Stimulated activated CD4-positive, alpha-beta T cell treated with anti-CD3 and anti-CD28 coated beads, Interleukin-4, amount 100 ng/mL, for 4 hours (primary cell): ENCODE measurements at regions not wholly inside any gene's neighbourhood (a gene's known extent, or its start where the extent isn't known, plus 50 kb on each side); places are given as distances from the start of the nearest gene placed in this dataset.

Experiments
- DNase-seq, 2 experiments: peaks; one replicate each; pipeline ENCODE4 v3.0.0-alpha.2; 2020

DNA sequence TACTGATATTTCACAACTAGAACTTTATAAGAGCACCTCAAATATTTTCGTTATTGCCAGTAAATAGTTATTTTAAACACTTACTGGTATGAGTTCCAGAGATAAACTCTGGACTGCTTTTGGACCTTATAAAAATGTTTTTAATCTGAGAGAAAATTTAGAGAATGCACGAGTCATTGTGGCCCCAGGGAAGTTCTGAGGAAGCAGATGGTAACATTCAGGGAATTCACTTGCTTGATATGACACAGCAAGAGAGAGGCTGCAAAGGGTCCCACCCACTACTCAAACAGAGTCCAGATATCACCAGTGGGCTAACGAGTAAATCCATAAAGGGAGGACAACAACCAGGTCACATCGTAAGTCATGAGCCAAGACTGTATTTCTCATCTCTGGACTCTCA is 526.8 kb downstream of the TDRD15 start:
- DNase-seq, result no peak

DNA sequence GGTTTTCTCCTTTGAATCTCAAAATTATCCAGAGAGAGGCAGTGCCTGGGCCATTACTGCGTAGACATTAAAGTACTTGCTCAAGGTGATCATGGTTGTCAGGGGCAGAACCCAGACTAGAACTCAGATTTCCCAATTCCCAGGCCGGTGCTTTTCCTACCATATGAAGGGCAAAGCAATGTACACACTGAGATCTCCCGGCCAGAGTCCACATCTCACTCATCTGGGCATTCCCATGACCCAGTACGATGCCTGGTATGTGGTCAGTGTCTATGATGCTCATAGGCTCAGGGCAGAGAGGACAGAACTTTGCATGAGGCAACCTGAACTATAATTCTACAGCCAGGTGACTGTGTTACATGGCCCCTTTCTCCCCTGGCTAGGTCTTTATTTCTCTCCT is 531.4 kb downstream of the TDRD15 start:
- no peak for DNase-seq

- DNase-seq, result no peak
These were observed 532.7 kb downstream of the TDRD15 start for GRCh38 chr2:21656330-21657075.

GRCh38 chr2:21657445-21657844 is 533.7 kb downstream of the TDRD15 start:
- DNase-seq, result no peak

DNA sequence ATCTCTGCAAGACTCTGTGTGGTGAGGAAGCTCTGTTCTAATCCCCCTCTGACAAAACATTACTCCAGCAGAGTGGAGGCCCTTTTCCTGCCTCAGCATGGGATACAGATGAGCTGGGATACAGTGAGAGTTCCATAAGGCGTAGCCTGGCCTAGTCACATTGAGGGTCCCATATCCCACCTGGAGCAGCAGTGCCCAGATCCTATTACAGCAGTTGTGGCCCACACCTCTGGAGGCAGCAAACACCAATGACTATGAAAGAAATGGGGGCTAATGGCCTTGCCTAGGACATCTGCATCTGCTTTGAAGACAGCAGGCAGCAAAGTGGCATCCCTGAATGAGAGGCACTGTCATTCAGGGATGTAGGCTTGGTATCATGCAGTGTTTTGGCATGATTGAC is 534.5 kb downstream of the TDRD15 start:
- DNase-seq, result no peak

- no peak for DNase-seq
These were observed 535.2 kb downstream of the TDRD15 start for GRCh38 chr2:21658907-21659477.

DNA sequence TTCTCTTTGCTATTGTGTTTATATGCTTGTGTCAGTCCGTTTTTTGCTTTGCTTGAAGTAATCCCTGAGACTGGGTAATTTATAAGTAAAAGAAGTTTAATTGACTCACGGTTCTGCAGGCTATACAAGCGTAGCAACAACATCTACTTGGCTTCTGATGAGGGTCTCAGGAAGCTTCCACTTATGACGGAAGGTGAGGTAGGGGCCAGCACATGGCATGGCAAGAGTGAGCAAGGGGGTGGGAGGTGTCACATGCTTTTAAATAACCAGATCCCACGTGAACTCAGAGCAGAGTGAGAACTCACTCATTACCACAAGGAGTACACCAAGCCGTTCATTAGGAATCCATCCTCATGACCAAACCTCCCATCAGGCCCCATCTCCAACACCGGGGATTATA is 540.3 kb downstream of the TDRD15 start:
- no peak for DNase-seq

- DNase-seq, result no peak
These were observed 543.9 kb downstream of the TDRD15 start for GRCh38 chr2:21667638-21668037.

DNA sequence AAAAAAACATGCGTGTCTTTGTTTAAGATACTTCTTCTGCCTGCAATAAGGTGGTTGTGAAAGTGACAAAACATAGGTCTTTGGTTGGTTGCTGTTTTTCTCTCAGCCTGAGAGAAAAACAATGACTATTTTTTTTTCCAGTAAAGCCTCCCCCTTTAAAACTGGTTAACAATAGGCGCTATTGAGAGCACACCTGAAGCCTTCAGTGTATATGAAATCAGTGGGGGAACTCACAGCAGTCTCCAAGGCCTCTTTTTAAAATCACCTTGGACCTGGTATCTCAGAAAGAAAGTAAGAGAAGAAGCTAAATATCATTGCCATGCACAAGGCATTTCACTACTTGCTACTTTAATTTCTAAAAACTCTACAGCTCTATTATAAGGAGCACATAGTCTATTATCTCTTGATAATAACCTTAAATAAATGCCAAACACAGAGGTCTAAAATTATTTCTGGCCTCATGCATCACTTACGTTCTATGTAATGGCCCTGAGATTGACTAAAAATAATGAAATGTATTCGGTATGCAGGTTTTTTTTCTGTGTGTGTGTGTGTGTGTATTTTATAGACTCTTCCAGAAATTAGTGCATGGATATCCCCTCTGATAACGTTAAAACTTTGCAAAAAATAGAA is 544.4 kb downstream of the TDRD15 start:
- no peak for DNase-seq

DNA sequence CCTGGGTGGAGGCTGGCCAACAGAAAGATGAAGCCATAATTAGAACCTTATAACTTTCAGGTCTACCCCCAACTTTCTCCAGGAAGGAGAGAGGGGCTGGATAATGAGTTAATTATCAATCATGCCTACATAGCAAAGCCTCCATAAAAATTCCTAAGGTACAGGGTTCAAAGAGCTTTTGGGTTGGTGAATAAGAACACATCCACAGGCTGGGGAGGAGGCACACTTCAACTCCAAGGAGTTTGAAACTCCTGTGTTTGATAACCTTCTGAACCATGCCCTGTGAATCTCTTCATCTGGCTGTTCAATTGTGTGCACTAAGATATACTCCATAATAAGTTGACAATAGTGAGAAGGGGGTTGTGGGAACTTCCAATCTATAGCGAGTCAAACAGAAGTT is 552.3 kb downstream of the TDRD15 start:
- no peak for DNase-seq

DNA sequence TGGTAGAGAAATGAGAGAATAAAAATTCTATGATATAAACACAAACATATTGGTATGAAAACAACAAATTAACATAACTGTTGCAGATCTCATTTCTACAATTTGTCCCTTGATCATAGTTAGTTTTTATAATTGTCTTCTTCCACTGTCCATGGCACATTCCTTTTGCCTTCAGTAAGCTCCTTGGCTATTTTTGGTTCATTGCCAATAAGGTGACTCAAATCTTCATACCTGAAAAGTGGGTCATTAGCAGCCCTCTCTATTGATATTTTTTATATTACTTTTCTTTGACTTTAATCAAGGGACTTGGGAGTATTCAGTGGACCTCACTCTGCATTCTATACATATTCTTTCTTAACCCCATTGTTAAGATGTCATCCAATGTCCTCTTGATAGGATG is 552.9 kb downstream of the TDRD15 start:
- no peak for DNase-seq

- no peak for DNase-seq
These were observed 560.1 kb downstream of the TDRD15 start for GRCh38 chr2:21683838-21684237.

DNA sequence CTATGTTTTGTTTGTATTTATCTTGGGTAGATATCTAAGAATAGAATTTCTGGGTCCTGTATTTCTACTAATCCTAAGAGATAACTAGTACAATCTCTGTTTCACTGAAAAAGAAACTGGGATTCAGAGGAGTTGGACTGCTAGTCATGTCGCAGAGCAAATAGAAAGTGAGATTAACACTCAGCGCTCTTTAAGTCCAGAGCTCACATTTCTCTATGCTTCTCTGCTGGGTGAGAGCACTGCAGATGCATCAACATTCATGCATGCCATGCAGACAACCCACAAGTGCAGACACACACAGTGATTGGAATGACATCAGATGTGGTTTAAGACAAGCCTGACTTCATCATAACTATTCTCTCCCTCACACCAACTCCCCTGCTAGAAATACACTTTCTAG is 563.8 kb downstream of the TDRD15 start:
- no peak for DNase-seq

- DNase-seq, result no peak
These were observed 566.2 kb downstream of the TDRD15 start for GRCh38 chr2:21690005-21690404.

DNA sequence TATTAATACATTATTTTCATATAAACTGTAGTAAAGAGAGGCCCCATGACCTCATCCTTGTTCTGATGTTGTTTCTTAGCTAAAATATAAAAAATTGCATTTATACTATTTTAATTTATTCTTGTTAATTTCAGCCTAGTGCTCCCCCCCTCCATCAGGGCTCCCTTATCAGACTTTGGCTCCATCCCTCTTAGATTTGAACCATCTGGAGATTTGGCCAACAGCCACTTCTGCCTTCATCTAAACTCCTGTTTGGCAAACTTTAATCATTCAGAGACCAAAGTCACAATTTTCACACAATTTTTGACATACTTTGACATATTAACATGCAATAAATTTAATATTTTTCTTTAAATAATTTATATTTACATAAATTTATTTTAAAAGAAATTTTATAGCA is 569.3 kb downstream of the TDRD15 start:
- DNase-seq, result no peak

- DNase-seq, result no peak
These were observed 570.5 kb downstream of the TDRD15 start for GRCh38 chr2:21694079-21694878.

DNA sequence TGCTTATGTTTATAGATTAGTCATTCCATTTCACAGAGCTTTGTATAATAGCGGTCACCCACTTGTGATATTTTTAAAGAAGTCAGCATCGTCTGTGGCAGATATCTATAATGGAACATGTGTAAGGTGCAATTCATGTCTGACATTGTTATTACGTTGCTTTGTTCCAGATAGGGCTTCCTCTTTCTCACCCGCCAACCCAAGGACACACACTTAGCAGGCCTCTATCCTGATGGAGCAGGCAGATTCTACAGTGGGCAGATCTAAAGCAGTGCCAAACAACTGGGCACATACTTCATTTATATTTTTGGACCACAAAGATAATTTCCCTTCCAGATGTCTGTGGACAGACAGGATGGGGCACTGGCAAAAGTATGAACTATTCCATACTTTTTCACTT is 573.1 kb downstream of the TDRD15 start:
- no peak for DNase-seq

GRCh38 chr2:21700644-21701043 is 576.9 kb downstream of the TDRD15 start:
- no peak for DNase-seq

GRCh38 chr2:21710031-21710430 is 586.3 kb downstream of the TDRD15 start:
- DNase-seq, result no peak

- DNase-seq, result no peak
These were observed 586.7 kb downstream of the TDRD15 start for GRCh38 chr2:21710496-21710895.

- no peak for DNase-seq
These were observed 592.1 kb downstream of the TDRD15 start for GRCh38 chr2:21715887-21716286.

DNA sequence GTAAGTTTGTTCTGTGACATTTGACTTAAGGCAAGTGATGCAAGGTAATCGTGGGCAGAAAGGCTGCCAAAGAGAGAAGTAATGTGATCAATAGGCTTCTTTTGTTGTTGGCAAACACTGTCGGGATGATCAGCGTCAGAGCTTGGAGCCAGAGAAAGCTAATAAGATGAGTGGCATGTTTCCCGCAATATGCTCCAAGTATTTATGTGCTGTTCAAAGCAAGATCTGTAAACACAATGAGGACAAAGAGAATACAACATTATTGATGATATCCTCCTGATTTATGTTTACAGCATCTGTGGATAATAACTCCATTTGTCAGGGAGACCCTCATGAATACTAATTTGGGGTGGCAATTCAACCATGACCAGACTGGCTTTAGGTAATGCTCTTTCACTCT is 603.3 kb downstream of the TDRD15 start:
- no peak for DNase-seq

- no peak for DNase-seq
These were observed 604.4 kb downstream of the TDRD15 start for GRCh38 chr2:21728133-21728532.

DNA sequence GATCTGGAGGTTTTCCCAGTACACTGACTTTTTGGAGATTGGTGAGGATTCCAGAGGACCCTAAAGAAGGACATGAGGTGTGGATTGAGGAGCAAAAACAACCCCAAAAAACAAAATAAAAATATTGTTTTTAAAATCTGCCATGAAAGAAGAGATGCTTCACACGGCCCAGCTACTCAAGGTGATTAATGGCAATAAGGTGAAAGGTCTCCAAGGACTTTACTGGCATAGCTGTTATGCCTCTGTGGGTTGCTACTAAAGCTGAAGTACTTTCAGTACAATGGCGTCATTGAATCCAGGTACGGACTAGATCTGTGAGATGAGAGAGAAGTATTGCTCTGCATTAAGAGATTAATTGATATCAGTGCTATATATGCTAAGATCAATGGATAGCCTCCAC is 606.4 kb downstream of the TDRD15 start:
- DNase-seq, result no peak
